ENCODE measurements at regions not wholly inside any gene's neighbourhood (a gene's known extent, or its start where the extent isn't known, plus 50 kb on each side); places are given as distances from the start of the nearest gene placed in this dataset.

- TF ChIP-seq EP300 (IDR thresholded peaks at IDR 0.05) (no peak), CTCF (IDR thresholded peaks at IDR 0.05) (no peak), POLR2A (IDR thresholded peaks at IDR 0.05) (no peak), POLR2AphosphoS5 (IDR thresholded peaks at IDR 0.05) (no peak)
These were observed 499.1 kb downstream of the MN1 start for GRCh38 chr22:27302501-27302900.

Data from stomach (tissue), 4 donors.